ENCODE measurements at regions not wholly inside any gene's neighbourhood (a gene's known extent, or its start where the extent isn't known, plus 50 kb on each side); places are given as distances from the start of the nearest gene placed in this dataset.

DNA sequence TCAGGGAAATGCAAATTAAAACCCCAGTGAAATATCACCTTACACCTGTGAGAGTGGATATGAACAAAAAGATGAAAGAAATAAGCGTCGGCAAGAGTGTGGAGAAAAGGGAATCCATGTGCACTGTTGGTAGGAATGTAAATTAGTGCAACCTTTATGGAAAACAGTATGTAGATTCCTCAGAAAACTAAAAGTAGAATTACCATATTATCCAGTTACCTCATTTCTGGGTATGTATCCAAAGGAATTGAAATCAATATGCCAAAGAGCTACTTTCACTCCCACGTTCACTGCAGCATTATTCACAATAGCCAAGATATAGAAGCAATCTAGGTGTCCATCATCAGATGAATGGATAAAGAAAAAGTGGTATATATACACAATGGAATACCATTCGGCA is 246.0 kb upstream of the ARHGAP20 start:
- TF ChIP-seq, protein P1, sequence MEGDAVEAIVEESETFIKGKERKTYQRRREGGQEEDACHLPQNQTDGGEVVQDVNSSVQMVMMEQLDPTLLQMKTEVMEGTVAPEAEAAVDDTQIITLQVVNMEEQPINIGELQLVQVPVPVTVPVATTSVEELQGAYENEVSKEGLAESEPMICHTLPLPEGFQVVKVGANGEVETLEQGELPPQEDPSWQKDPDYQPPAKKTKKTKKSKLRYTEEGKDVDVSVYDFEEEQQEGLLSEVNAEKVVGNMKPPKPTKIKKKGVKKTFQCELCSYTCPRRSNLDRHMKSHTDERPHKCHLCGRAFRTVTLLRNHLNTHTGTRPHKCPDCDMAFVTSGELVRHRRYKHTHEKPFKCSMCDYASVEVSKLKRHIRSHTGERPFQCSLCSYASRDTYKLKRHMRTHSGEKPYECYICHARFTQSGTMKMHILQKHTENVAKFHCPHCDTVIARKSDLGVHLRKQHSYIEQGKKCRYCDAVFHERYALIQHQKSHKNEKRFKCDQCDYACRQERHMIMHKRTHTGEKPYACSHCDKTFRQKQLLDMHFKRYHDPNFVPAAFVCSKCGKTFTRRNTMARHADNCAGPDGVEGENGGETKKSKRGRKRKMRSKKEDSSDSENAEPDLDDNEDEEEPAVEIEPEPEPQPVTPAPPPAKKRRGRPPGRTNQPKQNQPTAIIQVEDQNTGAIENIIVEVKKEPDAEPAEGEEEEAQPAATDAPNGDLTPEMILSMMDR (IDR thresholded peaks at IDR 0.05): no peak
- no peak for TF ChIP-seq POLR2AphosphoS5 (IDR thresholded peaks at IDR 0.05; ENCODE audit: low read depth, low read length)
